HG03095 (cell line): ENCODE measurements at regions not wholly inside any gene's neighbourhood (a gene's known extent, or its start where the extent isn't known, plus 50 kb on each side); places are given as distances from the start of the nearest gene placed in this dataset.
"Not testable (repeated sequence)": the region's sequence is repeated elsewhere in the genome, so short reads cannot be mapped to it uniquely, and the experiment has no call there.

Source experiments
- ATAC-seq: cut with Tn5 transposase; IDR thresholded peaks from one replicate; pipeline ENCODE4 v1.9.1; 2021; ENCODE audit warnings: moderate library complexity; ENCODE audit not compliant: unreplicated experiment

- no peak for ATAC-seq
These were observed 513.7 kb upstream of the PTGER4 start for GRCh38 chr5:40165789-40166728.

DNA sequence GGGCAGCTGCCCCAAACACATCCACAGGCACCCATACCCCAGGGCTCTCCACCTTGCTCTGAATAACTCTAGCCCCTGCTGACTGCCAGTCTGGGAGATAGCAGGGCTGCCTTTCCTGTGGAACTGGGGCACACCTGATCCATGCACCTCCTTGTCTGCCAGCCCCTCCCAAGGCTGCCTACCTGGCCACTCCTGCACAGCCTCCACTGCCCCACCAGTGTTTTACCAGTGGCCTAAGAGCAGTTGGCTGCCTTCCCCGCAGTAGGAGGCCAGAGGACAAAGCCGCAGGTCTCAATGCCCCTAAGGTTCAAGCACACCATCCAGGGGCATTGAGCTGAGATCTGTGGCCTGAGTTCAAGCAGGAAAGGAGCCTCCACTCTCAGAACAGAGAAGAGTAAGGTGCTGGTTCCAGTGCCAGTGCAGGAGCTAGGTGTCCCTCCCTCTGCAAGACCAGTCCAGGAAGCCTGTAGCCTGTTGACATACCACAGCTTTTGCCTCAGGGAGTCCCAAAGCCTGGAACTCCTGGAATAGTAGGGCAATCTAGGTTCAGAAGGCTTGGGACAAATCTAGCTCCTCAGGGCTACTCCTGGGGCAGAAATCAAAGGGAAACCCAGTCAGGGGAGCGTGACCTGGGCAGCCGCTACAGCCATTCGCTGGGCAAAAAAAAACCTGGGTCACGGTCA is 514.5 kb upstream of the PTGER4 start:
- no peak for ATAC-seq

DNA sequence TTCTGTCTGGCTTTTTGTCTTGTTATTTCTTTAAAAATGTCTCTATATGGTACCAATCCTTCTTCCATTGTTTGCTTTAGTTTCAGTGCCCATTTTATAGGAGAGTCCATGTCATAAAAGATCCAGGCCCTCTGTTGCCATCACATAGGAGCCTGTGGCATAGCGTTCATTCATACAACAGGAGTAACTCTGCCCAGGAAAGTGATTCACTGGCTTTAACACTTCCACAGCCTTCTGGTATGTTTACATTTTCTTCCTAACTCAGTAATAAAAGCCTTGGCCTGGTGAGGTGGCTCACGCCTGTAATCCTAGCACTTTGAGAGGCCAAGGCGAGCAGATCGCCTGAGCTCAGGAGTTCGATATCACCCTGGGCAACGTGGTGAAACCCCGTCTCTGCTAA is 519.3 kb upstream of the PTGER4 start:
- no peak for ATAC-seq

- no peak for ATAC-seq
These were observed 525.5 kb upstream of the PTGER4 start for GRCh38 chr5:40154194-40154593.

- ATAC-seq: no peak
These were observed 528.8 kb upstream of the PTGER4 start for GRCh38 chr5:40150896-40151295.

GRCh38 chr5:40141896-40142295 is 537.8 kb upstream of the PTGER4 start:
- no peak for ATAC-seq

- ATAC-seq: no peak
These were observed 538.3 kb upstream of the PTGER4 start for GRCh38 chr5:40141418-40141817.

DNA sequence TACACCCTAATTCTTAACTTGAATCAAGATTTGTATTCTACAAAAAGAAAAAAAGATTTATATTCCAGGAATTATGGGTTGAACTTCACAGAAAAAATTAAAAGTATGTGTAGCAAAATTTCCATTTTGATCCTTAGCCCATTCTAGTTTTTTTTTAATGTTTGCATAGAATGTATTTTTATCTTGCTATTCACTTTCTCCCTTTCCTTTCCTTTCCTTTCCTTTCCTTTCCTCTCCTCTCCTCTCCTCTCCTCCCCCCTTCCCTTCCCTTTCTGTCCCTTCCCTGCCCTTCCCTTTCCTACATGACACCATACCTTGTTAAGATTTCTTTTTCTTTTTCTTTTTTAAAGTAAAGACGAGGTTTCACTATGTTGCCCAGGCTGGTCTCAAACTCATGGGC is 542.5 kb upstream of the PTGER4 start:
- ATAC-seq: no peak

DNA sequence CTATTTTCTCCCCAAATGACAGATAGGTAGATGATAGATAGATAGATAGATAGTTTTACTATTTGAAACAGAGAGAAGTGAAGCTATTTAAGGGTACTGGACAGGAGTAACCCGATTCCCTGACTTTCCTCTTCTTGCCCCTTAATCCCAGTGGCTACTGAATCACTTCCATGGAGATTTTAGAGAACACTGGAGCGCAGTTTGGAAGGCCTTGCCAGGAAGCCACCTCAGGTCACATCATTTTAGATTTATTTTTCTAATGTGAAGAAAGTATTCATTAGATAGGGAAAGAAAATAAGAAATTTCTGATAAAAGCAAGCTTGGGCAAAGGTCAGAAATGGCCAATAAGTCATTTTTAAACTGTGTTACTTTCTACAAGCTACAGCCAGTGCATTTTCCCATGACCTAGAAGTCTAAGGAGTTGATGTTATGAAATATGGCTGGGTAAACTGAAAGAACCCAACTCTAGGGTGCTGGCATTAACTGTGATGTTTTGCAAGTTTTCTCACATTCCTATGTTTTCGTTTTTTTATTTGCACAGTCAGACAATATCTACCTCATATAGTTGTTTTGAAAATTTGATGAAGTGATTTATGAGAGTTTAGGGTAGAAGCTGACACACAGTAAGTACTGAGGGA is 544.7 kb upstream of the PTGER4 start:
- ATAC-seq: no peak

DNA sequence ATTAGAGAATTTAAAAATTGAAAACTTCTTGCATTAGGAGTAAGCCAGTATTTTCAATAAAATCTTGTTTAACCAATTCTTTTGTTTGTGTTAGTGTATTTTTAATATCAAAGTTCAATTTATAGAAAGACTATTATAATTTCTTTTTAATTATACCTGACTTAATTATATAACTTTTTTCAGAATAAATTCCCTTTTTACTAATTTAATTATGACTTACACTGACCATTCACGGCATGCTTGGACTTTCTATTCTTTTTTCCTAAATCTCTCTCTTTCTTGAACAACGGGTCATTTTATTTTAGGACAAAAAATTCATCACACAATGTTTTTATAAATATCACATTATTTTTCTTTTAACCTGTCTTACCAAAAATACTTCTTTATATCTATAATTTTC is 555.3 kb upstream of the PTGER4 start:
- ATAC-seq: no peak

DNA sequence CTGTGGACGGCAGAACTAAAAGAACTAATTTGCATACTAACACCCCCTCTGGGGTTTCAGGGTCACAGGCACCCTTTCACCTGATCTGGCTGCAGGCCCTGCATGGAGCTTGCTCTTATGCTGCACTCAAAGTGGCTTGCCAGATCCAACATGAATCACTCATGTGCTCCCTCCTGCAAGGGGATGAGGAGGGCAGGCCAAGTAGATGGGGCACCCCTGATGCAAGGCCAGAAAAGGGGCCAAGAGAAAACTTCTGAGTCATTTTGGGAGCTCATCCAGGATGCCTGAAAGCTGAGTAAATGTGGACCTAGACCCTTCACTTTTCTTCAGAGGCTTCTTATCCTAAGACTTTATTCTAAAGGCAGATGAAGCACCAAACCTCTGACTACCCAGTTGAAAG is 558.5 kb upstream of the PTGER4 start:
- ATAC-seq: no peak

GRCh38 chr5:40112875-40113274 is 566.8 kb upstream of the PTGER4 start:
- ATAC-seq: no peak

DNA sequence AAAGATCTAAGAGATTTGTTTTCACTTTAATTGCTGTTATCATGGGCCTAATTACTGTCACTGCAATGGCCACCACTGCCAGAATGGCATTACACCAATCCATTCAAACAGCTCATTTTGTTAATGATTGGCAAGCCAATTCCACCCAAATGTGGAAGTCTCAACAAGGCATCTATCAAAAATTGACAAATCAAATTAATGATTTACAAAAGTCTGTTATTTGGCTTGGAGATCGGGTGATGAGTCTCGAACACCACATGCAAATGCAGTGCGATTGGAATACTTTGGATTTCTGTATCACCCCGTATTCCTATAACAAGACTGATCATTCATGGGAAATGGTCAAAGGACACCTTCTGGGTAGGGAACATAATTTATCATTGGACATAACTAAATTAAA is 568.7 kb upstream of the PTGER4 start:
- ATAC-seq: not testable (repeated sequence)

GRCh38 chr5:40108764-40109390 is 570.8 kb upstream of the PTGER4 start:
- not testable (repeated sequence) for ATAC-seq

- ATAC-seq: not testable (repeated sequence)
These were observed 571.9 kb upstream of the PTGER4 start for GRCh38 chr5:40107786-40108185.

DNA sequence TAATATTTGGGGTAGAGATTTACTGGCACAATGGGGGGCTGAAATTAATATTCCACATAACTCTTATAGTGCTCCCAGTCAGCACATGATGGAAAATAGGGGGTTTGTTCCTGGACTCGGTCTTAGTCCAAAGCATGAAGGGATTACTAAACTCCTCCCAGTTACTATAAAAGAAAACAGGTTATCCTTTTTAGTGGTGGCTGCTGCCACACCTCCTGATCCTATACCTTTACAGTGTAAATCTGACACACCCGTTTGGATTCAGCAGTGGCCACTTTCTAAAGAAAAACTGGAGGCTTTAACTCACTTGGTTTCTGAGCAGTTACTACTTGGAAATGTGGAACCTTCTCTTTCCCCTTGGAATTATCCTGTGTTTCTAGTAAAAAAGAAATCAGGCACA is 572.9 kb upstream of the PTGER4 start:
- no peak for ATAC-seq

DNA sequence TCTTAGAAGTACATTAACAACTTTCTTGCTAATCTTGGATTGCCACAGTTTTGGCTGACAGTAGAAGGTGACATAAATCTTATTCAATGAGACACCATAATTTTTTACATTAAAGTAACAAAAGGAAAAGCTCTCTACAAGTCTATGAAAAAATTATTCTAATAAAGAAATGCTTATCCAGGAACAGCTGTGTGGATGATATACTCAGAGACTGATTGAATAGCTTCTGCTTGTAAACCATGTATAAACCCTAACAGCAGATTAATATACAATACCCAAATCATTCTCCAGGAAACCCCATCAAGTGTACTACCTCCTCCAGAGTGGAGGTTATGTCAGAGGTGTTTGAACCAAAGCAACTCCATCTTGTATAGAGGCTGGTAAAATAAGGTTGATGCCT is 581.4 kb upstream of the PTGER4 start:
- no peak for ATAC-seq

GRCh38 chr5:40093550-40093949 is 586.2 kb upstream of the PTGER4 start:
- ATAC-seq: no peak

DNA sequence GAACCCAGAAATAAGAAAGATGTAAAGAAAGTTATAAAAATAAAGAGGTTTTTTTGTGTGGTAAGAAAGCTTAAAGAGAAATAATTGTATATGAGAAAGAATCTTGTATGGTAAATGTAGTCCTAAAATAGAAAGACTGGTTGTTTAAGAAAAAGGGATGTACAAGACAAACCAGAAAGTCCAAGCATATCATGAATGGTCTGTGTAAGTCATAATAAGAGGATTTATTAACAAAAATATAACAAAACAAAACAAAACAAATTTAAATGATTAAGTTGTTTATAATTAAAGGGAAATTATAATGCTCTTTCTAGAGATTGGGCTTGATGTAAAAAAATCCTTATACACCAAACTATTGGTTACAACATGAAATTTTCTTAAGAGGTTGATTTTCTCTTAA is 590.4 kb upstream of the PTGER4 start:
- no peak for ATAC-seq

GRCh38 chr5:40084614-40085013 is 595.1 kb upstream of the PTGER4 start:
- ATAC-seq: no peak

DNA sequence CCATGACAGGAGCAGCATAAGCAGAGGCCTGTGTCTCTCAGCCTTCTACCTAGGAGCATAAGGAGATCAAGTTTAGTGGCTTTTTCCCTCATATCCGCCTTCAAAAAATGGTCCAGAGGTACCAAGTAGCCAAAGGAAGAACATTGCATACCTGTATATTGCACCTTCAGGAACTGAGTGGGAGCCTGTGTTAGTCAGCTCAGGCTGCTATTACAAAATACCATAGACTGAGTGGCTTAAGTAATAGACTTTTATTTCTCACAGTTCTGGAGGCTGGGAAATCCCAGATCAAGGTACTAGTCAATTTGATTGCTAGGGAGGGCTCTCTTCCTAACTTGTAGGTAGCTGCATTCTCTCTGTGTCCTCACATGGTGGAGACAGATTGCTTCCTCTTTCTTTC is 597.4 kb upstream of the PTGER4 start:
- no peak for ATAC-seq
